ENCODE measurements at regions not wholly inside any gene's neighbourhood (a gene's known extent, or its start where the extent isn't known, plus 50 kb on each side); places are given as distances from the start of the nearest gene placed in this dataset.

- TF ChIP-seq CTCF (IDR thresholded peaks at IDR 0.05) (no peak), POLR2A (IDR thresholded peaks at IDR 0.05) (no peak)
Measured at GRCh38 chrX:120735966-120736365, 106.1 kb upstream of the C1GALT1C1 start.

Measured in thyroid gland (tissue), 4 donors.